Ovary (tissue), 7 donors: ENCODE measurements at regions not wholly inside any gene's neighbourhood (a gene's known extent, or its start where the extent isn't known, plus 50 kb on each side); places are given as distances from the start of the nearest gene placed in this dataset.

Experiments
- DNase-seq, 5 donors: peaks; one replicate each; pipeline ENCODE4 v3.0.0-alpha.2; 2019 to 2020
- H3K27ac ChIP-seq, 2 donors: fragments of 200-600 bp; one replicate each; pipeline versions ENCODE4 v1.5.1 to v1.8.0; 2019 to 2022
- H3K27me3 ChIP-seq: fragments of 200-600 bp; one replicate; pipeline ENCODE4 v1.8.0; 2022
- H3K36me3 ChIP-seq: fragments of 200-600 bp; sonication (generic); one replicate; pipeline ENCODE4 v1.5.1; 2019
- H3K4me1 ChIP-seq: one replicate; pipeline ENCODE4 v1.8.1; 2013; ENCODE audit warnings: mild to moderate bottlenecking, moderate library complexity; ENCODE audit not compliant: insufficient read depth
- H3K4me3 ChIP-seq: fragments of 200-600 bp; sonication (generic); one replicate; pipeline ENCODE4 v1.5.1; 2017
- H3K9me3 ChIP-seq, 2 donors: fragments of 200-600 bp in 1 of 2; sonication (generic) in 1 of 2; one replicate each; pipeline versions ENCODE4 v1.5.1 to v1.8.1; 2013 to 2019; ENCODE audit warnings: mild to moderate bottlenecking in 1 of 2, moderate library complexity in 1 of 2
- CTCF ChIP-seq, 3 donors: fragments of 450-650 bp in 2 of 3; fragments of 200-600 bp in 1 of 3; IDR thresholded peaks; one replicate each; pipeline versions ENCODE4 v1.5.1 to v1.8.0; 2016 to 2022; ENCODE audit warnings: antibody characterized with exemption in 3 of 3, mild to moderate bottlenecking in 1 of 3
- EP300 ChIP-seq: sonication (generic); formaldehyde crosslinking; IDR thresholded peaks from one replicate; pipeline ENCODE4 v1.6.1; 2017; ENCODE audit warnings: antibody characterized with exemption
- POLR2A ChIP-seq: fragments of 450-650 bp; IDR thresholded peaks from one replicate; pipeline ENCODE4 v1.6.1; 2017; ENCODE audit warnings: antibody characterized with exemption, mild to moderate bottlenecking, moderate library complexity
- WGBS, 3 donors: extraction: QIAGEN DNeasy Blood & Tissue Kit in 1 of 3; methylation state at CpG; one replicate each; pipeline versions ENCODE4 v1.1.5 to v1.1.7; 2013 to 2017; 5-methylcytosine and 5-hydroxymethylcytosine counted together
- intact Hi-C, 4 donors: fragments of 100-400 bp; cut with DNase I; formaldehyde crosslinking; loops; one replicate each; pipeline versions ENCODE4 v1.11.0 to v1.15.1; 2022 to 2023
- donor health status: DM: no; HTN: no; CAD: no; lungs with moderate emphysema.
- donor health status: DM: no; HTN: no; CAD: no.
- donor health status: Bipolar disorder and iron deficiency.
- donor health status: DM: no; HTN: no; CAD: no.
- donor health status: DM: yes; HTN: yes; CAD: no.

- Histone ChIP-seq H3K9me3 (peaks cover 0 to 3% of the 10 kb centered on the region in 2 donors), H3K4me1 (no peaks in the 10 kb centered on the region), H3K36me3 (no peaks in the 10 kb centered on the region), H3K27me3 (no peaks in the 10 kb centered on the region), H3K27ac (no peak overlapping the region), H3K4me3 (no peak overlapping the region)
- intact Hi-C loops = loop anchor here in 1 of 4 donors (5.0 kb wide), 1 partner anchor 997 kb away; the partner anchor contains the start of gene GIMAP4
- DNase-seq = no peak
- no peak for TF ChIP-seq EP300
- TF ChIP-seq POLR2A = no peak
- no peak for TF ChIP-seq CTCF (IDR thresholded peaks at IDR 0.05)
- WGBS, 3 donors = 95 to 98% (median 96%) methylated on average over 12 of the region's 12 CpGs
These were observed 72.3 kb upstream of the ZNF746 start for GRCh38 chr7:149569726-149570422.

GRCh38 chr7:149569025-149569725 lies 71.6 kb upstream of the ZNF746 start:
- Histone ChIP-seq H3K9me3 (peaks cover 0 to 3% of the 10 kb centered on the region in 2 donors), H3K27me3 (no peaks in the 10 kb centered on the region), H3K4me3 (no peak overlapping the region), H3K36me3 (no peaks in the 10 kb centered on the region), H3K4me1 (no peaks in the 10 kb centered on the region), H3K27ac (no peak overlapping the region)
- no peak for DNase-seq
- 97 to 99% (median 98%) methylated on average over 6 of the region's 6 CpGs for WGBS, 3 donors
- no peak for TF ChIP-seq EP300
- TF ChIP-seq CTCF (IDR thresholded peaks at IDR 0.05) = no peak
- TF ChIP-seq POLR2A = no peak
- intact Hi-C loops = loop anchor here in 1 of 4 donors (5.0 kb wide), 1 partner anchor 998 kb away; the partner anchor contains the start of gene GIMAP4

GRCh38 chr7:149568218-149568617 lies 70.6 kb upstream of the ZNF746 start:
- no peak for TF ChIP-seq EP300
- TF ChIP-seq CTCF (IDR thresholded peaks at IDR 0.05) = no peak
- no peak for TF ChIP-seq POLR2A
- intact Hi-C loops = loop anchor here in 1 of 4 donors (5.0 kb wide), 1 partner anchor 999 kb away; the partner anchor contains the start of gene GIMAP4
- H3K4me3 ChIP-seq = no peak overlapping the region
- DNase-seq = no peak
- H3K4me1 ChIP-seq = no peaks in the 10 kb centered on the region
- no peaks in the 10 kb centered on the region for H3K36me3 ChIP-seq
- peaks cover 0 to 3% of the 10 kb centered on the region in 2 donors for H3K9me3 ChIP-seq
- WGBS, 3 donors = 95 to 99% (median 97%) methylated on average over 5 of the region's 5 CpGs
- H3K27ac ChIP-seq = no peak overlapping the region
- H3K27me3 ChIP-seq = no peaks in the 10 kb centered on the region

- no peaks in the 10 kb centered on the region for H3K27me3 ChIP-seq
- no peaks in the 10 kb centered on the region for H3K4me1 ChIP-seq
- H3K27ac ChIP-seq = no peak overlapping the region
- no peak overlapping the region for H3K4me3 ChIP-seq
- peaks cover 0 to 3% of the 10 kb centered on the region in 2 donors for H3K9me3 ChIP-seq
- TF ChIP-seq CTCF (IDR thresholded peaks at IDR 0.05) = no peak
- no peak for TF ChIP-seq POLR2A
- TF ChIP-seq EP300 = no peak
- H3K36me3 ChIP-seq = no peaks in the 10 kb centered on the region
- intact Hi-C loops = loop anchor here in 1 of 4 donors (5.0 kb wide), 1 partner anchor 1001 kb away; the partner anchor contains the start of gene GIMAP4
- WGBS, 3 donors = 97 to 98% (median 97%) methylated on average over 3 of the region's 3 CpGs
- no peak for DNase-seq
These were observed 68.5 kb upstream of the ZNF746 start for GRCh38 chr7:149566103-149566502.
